ENCODE measurements at regions not wholly inside any gene's neighbourhood (a gene's known extent, or its start where the extent isn't known, plus 50 kb on each side); places are given as distances from the start of the nearest gene placed in this dataset.

- H3K36me3 Mint-ChIP-seq (ENCODE audit: low read depth), result no peaks in the 10 kb centered on the region
- no peaks in the 10 kb centered on the region for H3K27me3 Mint-ChIP-seq (ENCODE audit: low read depth)
- no peak overlapping the region for H3K4me3 Mint-ChIP-seq
- H3K9me3 Mint-ChIP-seq, result no peaks in the 10 kb centered on the region
- no peak overlapping the region for H3K27ac Mint-ChIP-seq
- peaks cover 8% of the 10 kb centered on the region for H3K4me1 Mint-ChIP-seq
- TF ChIP-seq CTCF (IDR thresholded peaks at IDR 0.05; ENCODE audit: unreplicated experiment in 3 of 3), result no peak
Measured at GRCh38 chr12:28870839-28871440, 278.1 kb upstream of the FAR2 start.

GRCh38 chr12:28872654-28873268 lies 276.3 kb upstream of the FAR2 start:
- Mint-ChIP-seq H3K4me1 (no peaks in the 10 kb centered on the region), H3K4me3 (no peak overlapping the region), H3K27ac (no peak overlapping the region), H3K36me3 (ENCODE audit: low read depth) (no peaks in the 10 kb centered on the region), H3K9me3 (no peaks in the 10 kb centered on the region), H3K27me3 (ENCODE audit: low read depth) (no peaks in the 10 kb centered on the region)
- peak; percentile 35 to 63 (median 57) for TF ChIP-seq CTCF (IDR thresholded peaks at IDR 0.05; ENCODE audit: unreplicated experiment in 3 of 3)

- Mint-ChIP-seq H3K27ac (no peak overlapping the region), H3K36me3 (ENCODE audit: low read depth) (no peaks in the 10 kb centered on the region), H3K4me1 (no peaks in the 10 kb centered on the region), H3K27me3 (ENCODE audit: low read depth) (no peaks in the 10 kb centered on the region), H3K9me3 (no peaks in the 10 kb centered on the region), H3K4me3 (no peak overlapping the region)
- no peak for TF ChIP-seq CTCF (IDR thresholded peaks at IDR 0.05; ENCODE audit: unreplicated experiment in 3 of 3)
Measured at GRCh38 chr12:28874758-28875157, 274.3 kb upstream of the FAR2 start.

GRCh38 chr12:28876196-28876798 lies 272.8 kb upstream of the FAR2 start:
- Mint-ChIP-seq H3K9me3 (no peaks in the 10 kb centered on the region), H3K36me3 (ENCODE audit: low read depth) (no peaks in the 10 kb centered on the region), H3K4me3 (no peak overlapping the region), H3K4me1 (no peaks in the 10 kb centered on the region), H3K27me3 (ENCODE audit: low read depth) (no peaks in the 10 kb centered on the region), H3K27ac (no peak overlapping the region)
- TF ChIP-seq CTCF (IDR thresholded peaks at IDR 0.05; ENCODE audit: unreplicated experiment in 3 of 3), result no peak

GRCh38 chr12:28877854-28878253 lies 271.2 kb upstream of the FAR2 start:
- H3K4me1 Mint-ChIP-seq, result no peaks in the 10 kb centered on the region
- H3K9me3 Mint-ChIP-seq, result no peaks in the 10 kb centered on the region
- H3K27ac Mint-ChIP-seq, result no peak overlapping the region
- H3K4me3 Mint-ChIP-seq, result no peak overlapping the region
- H3K36me3 Mint-ChIP-seq (ENCODE audit: low read depth), result no peaks in the 10 kb centered on the region
- H3K27me3 Mint-ChIP-seq (ENCODE audit: low read depth), result no peaks in the 10 kb centered on the region
- TF ChIP-seq CTCF (IDR thresholded peaks at IDR 0.05; ENCODE audit: unreplicated experiment in 3 of 3), result no peak

- Mint-ChIP-seq H3K4me1 (no peaks in the 10 kb centered on the region), H3K36me3 (ENCODE audit: low read depth) (no peaks in the 10 kb centered on the region)
Measured at GRCh38 chr12:28878629-28879028, 270.4 kb upstream of the FAR2 start.

More at GRCh38 chr12:28878629-28879028, 270.4 kb upstream of the FAR2 start:
- Mint-ChIP-seq H3K27ac (no peak overlapping the region), H3K4me3 (no peak overlapping the region), H3K9me3 (no peaks in the 10 kb centered on the region), H3K27me3 (ENCODE audit: low read depth) (no peaks in the 10 kb centered on the region)
- TF ChIP-seq CTCF (IDR thresholded peaks at IDR 0.05; ENCODE audit: unreplicated experiment in 3 of 3), result no peak

All from nephron (organoid).